Upper lobe of left lung (tissue), 4 donors: ENCODE measurements at regions not wholly inside any gene's neighbourhood (a gene's known extent, or its start where the extent isn't known, plus 50 kb on each side); places are given as distances from the start of the nearest gene placed in this dataset.

Source experiments
- CTCF ChIP-seq, 6 experiments: fragments of 450-650 bp in 4 of 6; fragments of 200-600 bp in 2 of 6; sonication (generic) in 2 of 6; IDR thresholded peaks; one replicate each; pipeline ENCODE4 v1.5.1; 2016 to 2019; ENCODE audit warnings: antibody characterized with exemption in 6 of 6
- POLR2A ChIP-seq, 4 donors: fragments of 450-650 bp; IDR thresholded peaks; one replicate each; pipeline ENCODE4 v1.5.1; 2016 to 2017; ENCODE audit warnings: antibody characterized with exemption in 4 of 4, mild to moderate bottlenecking in 2 of 4

- no peak for TF ChIP-seq POLR2A (IDR thresholded peaks at IDR 0.05)
- no peak for TF ChIP-seq CTCF (IDR thresholded peaks at IDR 0.05)
Measured at GRCh38 chr2:8606649-8607550, 75.0 kb upstream of the ID2 start.
